TTC549 (cell line): ENCODE measurements at regions not wholly inside any gene's neighbourhood (a gene's known extent, or its start where the extent isn't known, plus 50 kb on each side); places are given as distances from the start of the nearest gene placed in this dataset.
"Not testable (repeated sequence)": the region's sequence is repeated elsewhere in the genome, so short reads cannot be mapped to it uniquely, and the experiment has no call there.

Source experiments
- FAIRE-seq: peaks from 2 replicates; lab custom pipeline; 2012; peaks lifted over from hg19 to GRCh38; lab: Jason Lieb, UNC

- no peak for FAIRE-seq
These were observed 494.4 kb upstream of the RGS6 start for GRCh38 chr14:71437870-71438269.

- no peak for FAIRE-seq
These were observed 493.5 kb upstream of the RGS6 start for GRCh38 chr14:71438684-71439083.

GRCh38 chr14:71441126-71441525 lies 491.1 kb upstream of the RGS6 start:
- no peak for FAIRE-seq

GRCh38 chr14:71444030-71444822 lies 488.0 kb upstream of the RGS6 start:
- no peak for FAIRE-seq

GRCh38 chr14:71448431-71449315 lies 483.6 kb upstream of the RGS6 start:
- no peak for FAIRE-seq

- no peak for FAIRE-seq
These were observed 482.7 kb upstream of the RGS6 start for GRCh38 chr14:71449316-71450055.

- no peak for FAIRE-seq
These were observed 480.7 kb upstream of the RGS6 start for GRCh38 chr14:71451501-71451900.

- FAIRE-seq: no peak
These were observed 479.7 kb upstream of the RGS6 start for GRCh38 chr14:71452539-71452938.

GRCh38 chr14:71452987-71453386 lies 479.2 kb upstream of the RGS6 start:
- FAIRE-seq: no peak

- no peak for FAIRE-seq
These were observed 478.2 kb upstream of the RGS6 start for GRCh38 chr14:71454010-71454409.

GRCh38 chr14:71454513-71455332 lies 477.5 kb upstream of the RGS6 start:
- no peak for FAIRE-seq

GRCh38 chr14:71460091-71460490 lies 472.1 kb upstream of the RGS6 start:
- FAIRE-seq: no peak

- not testable (repeated sequence) for FAIRE-seq
These were observed 470.6 kb upstream of the RGS6 start for GRCh38 chr14:71461617-71462016.

GRCh38 chr14:71463807-71464206 lies 468.4 kb upstream of the RGS6 start:
- no peak for FAIRE-seq

- no peak for FAIRE-seq
These were observed 467.4 kb upstream of the RGS6 start for GRCh38 chr14:71464840-71465239.

- FAIRE-seq: no peak
These were observed 466.9 kb upstream of the RGS6 start for GRCh38 chr14:71465316-71465715.

- no peak for FAIRE-seq
These were observed 466.0 kb upstream of the RGS6 start for GRCh38 chr14:71466251-71466650.

- FAIRE-seq: no peak
These were observed 465.3 kb upstream of the RGS6 start for GRCh38 chr14:71466946-71467345.

GRCh38 chr14:71467361-71467811 lies 464.8 kb upstream of the RGS6 start:
- FAIRE-seq: no peak

GRCh38 chr14:71468701-71469100 lies 463.5 kb upstream of the RGS6 start:
- no peak for FAIRE-seq

- FAIRE-seq: no peak
These were observed 462.4 kb upstream of the RGS6 start for GRCh38 chr14:71469643-71470335.
